ENCODE measurements at regions not wholly inside any gene's neighbourhood (a gene's known extent, or its start where the extent isn't known, plus 50 kb on each side); places are given as distances from the start of the nearest gene placed in this dataset.
"Not testable (repeated sequence)": the region's sequence is repeated elsewhere in the genome, so short reads cannot be mapped to it uniquely, and the experiment has no call there.

- DNase-seq (ENCODE audit: extremely low read depth, low read depth), result no peak
Observed at GRCh38 chrX:39022106-39022505, 220.8 kb downstream of the MID1IP1 start.

DNA sequence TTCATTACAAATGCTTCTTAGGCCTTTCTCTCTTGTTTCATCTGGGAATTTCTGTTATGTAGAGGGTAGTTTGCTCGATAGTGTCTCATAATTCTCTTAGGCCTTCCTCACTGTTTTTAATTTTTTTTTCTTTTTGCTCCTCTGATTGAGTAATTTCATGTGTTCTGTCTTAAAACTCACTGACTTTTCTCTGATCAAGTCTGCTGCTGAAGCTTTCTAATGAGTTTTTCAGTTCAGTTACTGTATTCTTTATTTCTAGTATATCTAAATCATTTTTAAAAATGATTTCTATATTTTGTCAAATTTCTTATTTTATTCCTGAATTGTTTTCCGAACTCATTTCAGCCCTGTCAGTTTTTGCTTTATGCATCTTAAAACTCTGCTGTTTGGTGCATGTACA is 228.0 kb downstream of the MID1IP1 start:
- no peak for DNase-seq (ENCODE audit: extremely low read depth, low read depth)

DNA sequence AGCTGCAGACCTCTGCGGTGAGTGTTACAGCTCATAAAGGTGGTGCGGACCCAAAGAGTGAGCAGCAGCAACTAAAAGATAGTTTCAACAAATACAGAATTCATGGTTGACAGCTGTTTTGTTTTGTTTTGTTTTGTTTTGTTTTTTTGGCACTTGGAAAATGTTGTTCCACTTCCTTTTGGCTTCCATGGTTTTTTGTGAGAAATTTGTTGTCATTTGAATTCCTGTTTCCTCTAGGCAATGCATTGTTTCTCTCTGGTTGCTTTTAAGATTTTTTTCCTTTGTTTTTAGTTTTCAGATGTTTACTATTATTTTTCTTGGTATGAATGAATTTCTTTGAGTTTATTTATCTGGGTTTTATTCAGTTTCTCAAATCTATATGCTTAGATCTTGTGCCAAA is 229.4 kb downstream of the MID1IP1 start:
- no peak for DNase-seq (ENCODE audit: extremely low read depth, low read depth)

DNA sequence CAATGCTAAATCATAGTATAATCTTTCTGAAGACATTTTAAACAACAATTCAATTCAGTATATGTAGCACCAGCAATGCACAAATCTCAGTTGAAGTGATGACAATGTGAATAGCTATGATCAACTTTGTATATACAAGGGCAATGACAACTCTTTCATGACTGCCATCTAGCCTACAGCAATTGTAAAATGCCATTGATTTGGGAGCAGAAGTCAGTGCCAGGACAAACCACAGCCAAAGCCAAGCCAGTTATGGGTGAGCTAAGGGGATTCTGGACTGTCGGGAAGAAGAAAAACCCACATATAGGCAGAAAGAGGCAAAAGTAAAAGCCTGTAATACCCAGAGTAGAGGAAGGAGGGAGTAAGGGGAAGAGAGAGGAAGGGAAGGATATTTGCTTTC is 238.6 kb downstream of the MID1IP1 start:
- DNase-seq (ENCODE audit: extremely low read depth, low read depth), result no peak

DNA sequence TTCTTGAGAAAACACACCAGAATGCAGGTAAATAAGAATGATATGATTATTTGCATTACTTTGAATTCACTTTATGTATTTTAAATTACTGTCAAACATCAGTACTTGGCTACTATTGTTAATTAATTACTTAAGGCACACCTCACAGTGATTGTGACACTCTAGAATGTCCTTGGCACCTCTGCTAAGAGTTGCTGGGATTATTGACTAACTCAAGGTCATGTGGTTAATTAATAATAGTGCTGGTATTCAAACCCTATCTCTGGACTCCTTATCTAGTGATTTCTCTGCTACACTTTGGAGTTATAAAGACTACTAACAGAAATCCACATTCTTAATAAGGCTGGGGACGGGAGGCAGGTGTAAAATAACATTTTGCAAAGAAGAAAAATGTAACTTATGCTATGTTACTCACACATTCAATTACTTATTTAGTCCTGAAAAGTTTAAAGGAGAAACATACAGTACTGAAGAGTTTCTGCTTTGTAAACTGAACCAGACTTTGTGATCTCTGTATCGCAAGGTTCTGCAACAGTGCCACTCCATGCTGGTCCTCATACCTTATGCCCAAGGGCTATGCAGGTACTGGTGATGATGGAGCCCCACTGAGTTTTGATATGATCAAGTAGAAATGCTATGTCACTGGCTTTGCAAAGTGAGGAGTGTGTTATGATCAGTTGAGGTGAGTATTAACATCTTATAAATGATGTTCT is 242.7 kb downstream of the MID1IP1 start:
- DNase-seq (ENCODE audit: extremely low read depth, low read depth), result no peak

DNA sequence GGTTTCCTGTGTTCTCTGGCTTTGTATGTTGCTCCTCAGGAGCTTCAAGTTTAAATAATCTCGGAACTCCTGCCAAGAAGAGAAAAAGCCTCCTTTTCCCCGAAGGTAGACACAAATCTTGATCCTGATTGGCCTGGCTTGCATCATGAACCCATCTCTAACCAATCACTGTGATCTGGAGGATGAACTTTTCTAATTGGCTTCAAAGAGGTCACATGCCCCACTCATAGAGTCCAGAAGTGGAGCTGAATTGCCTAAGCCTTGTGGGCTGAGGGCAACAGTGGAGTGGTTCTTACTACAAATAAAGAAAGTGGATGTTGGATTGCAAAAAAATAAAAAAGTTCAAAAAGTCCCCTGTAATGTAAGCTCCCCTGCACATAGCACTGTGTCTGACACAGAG is 245.9 kb downstream of the MID1IP1 start:
- no peak for DNase-seq (ENCODE audit: extremely low read depth, low read depth)

- no peak for DNase-seq (ENCODE audit: extremely low read depth, low read depth)
Observed at GRCh38 chrX:39049975-39050374, 248.7 kb downstream of the MID1IP1 start.

GRCh38 chrX:39050427-39050826 is 249.2 kb downstream of the MID1IP1 start:
- DNase-seq (ENCODE audit: extremely low read depth, low read depth), result no peak

GRCh38 chrX:39052751-39053150 is 251.5 kb downstream of the MID1IP1 start:
- no peak for DNase-seq (ENCODE audit: extremely low read depth, low read depth)

- no peak for DNase-seq (ENCODE audit: extremely low read depth, low read depth)
Observed at GRCh38 chrX:39058724-39059123, 257.5 kb downstream of the MID1IP1 start.

- no peak for DNase-seq (ENCODE audit: extremely low read depth, low read depth)
Observed at GRCh38 chrX:39059866-39060265, 258.6 kb downstream of the MID1IP1 start.

DNA sequence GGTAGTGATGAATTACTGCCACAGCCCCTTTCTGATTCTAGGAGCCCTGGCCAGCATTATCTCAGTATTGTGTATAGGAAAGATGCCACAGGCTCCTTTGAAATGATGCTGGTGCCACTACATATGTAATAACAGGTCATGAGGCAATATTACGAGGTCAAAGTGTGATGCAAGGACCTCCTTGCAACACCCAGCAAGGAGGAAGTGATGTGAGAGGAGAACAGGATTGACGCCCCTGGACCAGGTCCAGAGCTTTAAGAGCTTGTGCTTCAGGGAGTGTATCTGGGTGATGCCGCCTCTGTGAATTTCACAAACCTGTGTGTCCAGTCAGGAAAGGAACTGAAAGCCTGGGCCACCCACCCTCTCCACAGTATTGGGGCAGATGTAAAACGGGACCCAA is 261.8 kb downstream of the MID1IP1 start:
- DNase-seq (ENCODE audit: extremely low read depth, low read depth), result peak; percentile 24

GRCh38 chrX:39063702-39064101 is 262.4 kb downstream of the MID1IP1 start:
- DNase-seq (ENCODE audit: extremely low read depth, low read depth), result no peak

GRCh38 chrX:39065051-39065871 is 264.0 kb downstream of the MID1IP1 start:
- DNase-seq (ENCODE audit: extremely low read depth, low read depth), result no peak

GRCh38 chrX:39067866-39068265 is 266.6 kb downstream of the MID1IP1 start:
- DNase-seq (ENCODE audit: extremely low read depth, low read depth), result no peak

DNA sequence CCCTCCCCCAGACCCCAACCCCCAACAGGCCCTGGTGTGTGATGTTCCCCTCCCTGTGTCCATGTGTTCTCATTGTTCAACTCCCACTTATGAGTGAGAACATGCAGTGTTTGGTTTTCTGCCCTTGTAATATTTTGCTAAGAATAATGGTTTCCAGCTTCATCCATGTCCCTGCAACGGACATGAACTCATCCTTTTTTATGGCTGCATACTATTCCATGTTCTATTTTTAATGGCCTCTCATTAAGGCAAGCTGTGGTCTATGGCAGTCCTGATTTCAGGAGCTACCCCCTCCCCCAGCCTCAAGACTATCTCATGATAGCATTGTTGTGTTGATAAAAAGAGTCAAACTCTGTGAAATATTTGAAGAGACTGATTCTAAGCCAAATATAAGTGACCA is 267.4 kb downstream of the MID1IP1 start:
- not testable (repeated sequence) for DNase-seq (ENCODE audit: extremely low read depth, low read depth)

DNA sequence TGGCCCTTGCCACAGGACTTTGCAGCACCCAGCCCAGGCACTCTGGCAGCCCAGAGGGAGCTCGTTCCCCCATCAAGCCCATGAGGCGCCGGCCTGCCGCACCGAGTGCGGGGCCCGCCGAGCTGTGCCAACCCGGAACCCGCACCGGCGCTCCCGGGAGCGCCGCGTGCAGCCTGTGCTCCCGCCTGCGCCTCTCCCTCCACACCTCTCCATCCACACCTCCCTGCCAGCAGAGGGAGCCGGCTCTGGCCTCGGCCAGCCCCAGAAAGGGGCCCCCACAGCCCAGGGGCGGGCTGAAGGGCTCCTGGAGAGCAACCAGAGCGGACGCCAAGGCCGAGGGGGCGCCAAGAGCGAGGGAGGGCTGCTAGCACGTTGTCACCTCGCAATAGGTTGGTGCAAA is 268.8 kb downstream of the MID1IP1 start:
- no peak for DNase-seq (ENCODE audit: extremely low read depth, low read depth)

- no peak for DNase-seq (ENCODE audit: extremely low read depth, low read depth)
Observed at GRCh38 chrX:39073131-39073530, 271.9 kb downstream of the MID1IP1 start.

DNA sequence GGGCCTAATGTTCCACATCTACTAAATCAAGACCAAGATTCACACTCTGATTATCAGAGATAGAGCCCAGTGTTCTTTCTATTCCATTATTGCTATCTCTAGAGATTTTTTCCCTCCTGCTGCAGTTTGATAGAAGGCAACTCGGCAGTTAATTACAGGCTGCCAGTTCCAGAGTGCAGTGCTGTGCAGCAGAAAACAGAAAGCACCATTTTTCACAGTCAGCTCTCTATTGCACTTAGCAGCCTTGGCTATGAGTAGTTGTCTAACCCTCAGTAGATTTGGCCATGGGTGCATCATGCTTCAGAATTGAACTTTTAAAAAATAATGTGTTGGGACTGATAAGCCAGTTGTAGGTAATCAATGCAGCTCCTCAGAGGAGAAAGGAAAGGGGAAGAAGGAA is 295.3 kb downstream of the MID1IP1 start:
- DNase-seq (ENCODE audit: extremely low read depth, low read depth), result no peak

DNA sequence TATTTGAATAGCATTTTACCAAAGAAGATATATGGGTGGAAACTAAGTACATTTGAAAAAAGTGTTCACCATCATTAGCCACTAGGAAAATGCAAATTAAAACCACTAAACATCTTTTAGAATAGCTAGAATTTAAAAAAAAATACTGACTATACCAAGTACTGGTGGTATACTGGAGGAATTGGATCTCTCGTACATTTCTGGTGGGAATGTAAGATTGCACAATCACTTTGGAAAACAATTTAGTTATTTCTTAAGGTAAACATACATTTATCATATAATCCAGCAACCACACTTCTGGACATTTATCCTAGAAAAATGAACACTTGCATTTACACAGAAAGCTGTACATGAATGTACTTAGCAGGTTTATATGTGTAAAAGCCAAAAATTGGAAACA is 303.5 kb downstream of the MID1IP1 start:
- DNase-seq (ENCODE audit: extremely low read depth, low read depth), result no peak

GRCh38 chrX:39112143-39112542 is 310.9 kb downstream of the MID1IP1 start:
- no peak for DNase-seq (ENCODE audit: extremely low read depth, low read depth)

DNA sequence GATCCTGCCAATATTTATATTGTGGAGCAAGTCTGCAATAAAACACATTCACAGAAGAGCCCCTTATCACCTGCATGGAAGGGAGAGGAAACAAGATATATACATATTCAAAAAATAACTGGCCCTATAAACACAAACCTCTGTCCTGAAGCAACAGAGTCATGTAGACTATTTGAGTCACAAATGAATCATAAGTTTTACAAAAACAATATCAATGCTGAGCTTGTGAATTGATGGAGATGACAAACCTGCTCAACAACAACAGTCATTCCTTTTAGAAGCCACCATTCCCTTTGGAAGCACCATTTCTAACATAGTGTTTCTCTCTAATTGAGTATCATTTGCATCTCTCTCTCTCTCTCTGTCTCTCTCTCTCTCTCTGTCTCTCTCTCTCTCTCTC is 313.9 kb downstream of the MID1IP1 start:
- no peak for DNase-seq (ENCODE audit: extremely low read depth, low read depth)

Data from NCI-H460 (cell line).